Panc1 (cell line): ENCODE measurements at regions not wholly inside any gene's neighbourhood (a gene's known extent, or its start where the extent isn't known, plus 50 kb on each side); places are given as distances from the start of the nearest gene placed in this dataset.

ENCODE experiments used
- ATAC-seq: fragments of 200-7000 bp; cut with Tn5 transposase; 2 replicates; pipeline ENCODE4 v1.9.1; 2020; ENCODE audit warnings: mild to moderate bottlenecking, moderate library complexity
- BruUV-seq: library from RNA; stranded (reverse); fragments of 400-500 nt; replicated peaks from 2 replicates; lab custom pipeline; 2021; lab: Mats Ljungman, UMichigan
- CTCF ChIA-PET: fragments of 300-600 bp; sonication (Branson Sonifier 250); formaldehyde crosslinking; loops from one replicate; lab custom pipeline; 2022; ENCODE audit warnings: antibody characterized with exemption; lab: Charles Lee
- POLR2A ChIA-PET: fragments of 300-600 bp; sonication (Branson Sonifier 250); formaldehyde crosslinking; loops from one replicate; lab custom pipeline; 2022; ENCODE audit warnings: antibody characterized with exemption; lab: Charles Lee
- DNase-seq: peaks from one replicate; pipeline ENCODE4 v3.0.0-alpha.2; 2010; ENCODE audit warnings: low read depth, low spot score
- H3K27ac ChIP-seq: 2 replicates; pipeline ENCODE4 v1.5.1; 2011; ENCODE audit warnings: mild to moderate bottlenecking, low read length, inconsistent platforms
- H3K27me3 ChIP-seq: fragments of 200-500 bp; sonication (Bioruptor generic); 2 replicates; pipeline ENCODE4 v1.6.0; 2014; ENCODE audit warnings: low read length, inconsistent platforms; ENCODE audit not compliant: control insufficient read depth, insufficient read depth
- H3K36me3 ChIP-seq: fragments of 200-500 bp; sonication (Bioruptor generic); 2 replicates; pipeline ENCODE4 v1.5.1; 2014; ENCODE audit warnings: inconsistent platforms, mild to moderate bottlenecking, low read length, moderate library complexity; ENCODE audit not compliant: control insufficient read depth, insufficient read depth
- H3K4me1 ChIP-seq: 2 replicates; pipeline ENCODE4 v1.5.1; 2011; ENCODE audit warnings: inconsistent platforms, mild to moderate bottlenecking, low read length, moderate library complexity; ENCODE audit not compliant: control insufficient read depth, insufficient read depth
- H3K4me3 ChIP-seq, 2 experiments: 2 replicates each; pipeline ENCODE4 v1.5.1; 2011 to 2012; ENCODE audit warnings: low read depth in 2 of 2, low read length in 2 of 2, mild to moderate bottlenecking in 2 of 2, inconsistent platforms in 1 of 2, moderate library complexity in 1 of 2
- H3K9me3 ChIP-seq: fragments of 200-500 bp; sonication (Bioruptor generic); 2 replicates; pipeline ENCODE4 v1.5.1; 2014; ENCODE audit warnings: low read depth, mild to moderate bottlenecking, inconsistent platforms, low read length, moderate library complexity; ENCODE audit not compliant: control insufficient read depth, insufficient read depth
- CTCF ChIP-seq: fragments of 450-650 bp; IDR thresholded peaks from 2 replicates; pipeline ENCODE4 v1.5.1; 2017; ENCODE audit warnings: mild to moderate bottlenecking
- POLR2AphosphoS5 ChIP-seq: IDR thresholded peaks from 2 replicates; pipeline ENCODE4 v1.6.1; 2012; ENCODE audit warnings: mild to moderate bottlenecking, low read depth, low read length, moderate library complexity
- REST ChIP-seq, 2 experiments: IDR thresholded peaks; 2 replicates each; pipeline ENCODE4 v1.6.1; 2011 to 2012; ENCODE audit warnings: low read depth in 2 of 2, control low read depth in 1 of 2, low read length in 1 of 2, mild to moderate bottlenecking in 1 of 2, moderate library complexity in 1 of 2; ENCODE audit not compliant: insufficient read depth in 1 of 2
- SIN3A ChIP-seq: IDR thresholded peaks from 2 replicates; pipeline ENCODE4 v1.6.1; 2012; ENCODE audit warnings: low read depth, mild to moderate bottlenecking, low read length, moderate library complexity, borderline replicate concordance; ENCODE audit not compliant: insufficient read depth
- TCF7L2 ChIP-seq: IDR thresholded peaks from 2 replicates; pipeline ENCODE4 v1.6.1; 2011; ENCODE audit warnings: mild to moderate bottlenecking, low read depth, low read length, inconsistent platforms
- in situ Hi-C: cut with HindIII; loops from 2 replicates; pipeline ENCODE4 v1.10.0; 2016; ENCODE audit warnings: low sequenced_read_pairs, low pct_unique_long_range_greater_than_20kb
- intact Hi-C: fragments of 100-400 bp; cut with micrococcal nuclease; formaldehyde crosslinking; loops from one replicate; pipeline ENCODE4 v1.10.0; 2022; ENCODE audit not compliant: unreplicated experiment

GRCh38 chr10:36473122-36473521 lies 652.3 kb upstream of the ANKRD30A start:
- BruUV-seq: no TSS peak
- ATAC-seq: no peak
- no peak for DNase-seq
- Histone ChIP-seq H3K27ac (no peak overlapping the region), H3K9me3 (no peaks in the 10 kb centered on the region), H3K4me1 (no peaks in the 10 kb centered on the region), H3K27me3 (no peaks in the 10 kb centered on the region), H3K4me3 (no peak overlapping the region), H3K36me3 (no peaks in the 10 kb centered on the region)
- POLR2A ChIA-PET: no interaction called here
- CTCF ChIA-PET: no interaction called here
- no peak for TF ChIP-seq CTCF
- no peak for TF ChIP-seq SIN3A
- no peak for TF ChIP-seq REST (IDR thresholded peaks at IDR 0.05; ENCODE audit: insufficient read depth in 1 of 2, low read depth in 2 of 2, low read length in 1 of 2)
- no peak for TF ChIP-seq POLR2AphosphoS5
- no peak for TF ChIP-seq TCF7L2
- in situ Hi-C loops (no loop called here), intact Hi-C loops (no loop called here)

GRCh38 chr10:36469585-36469984 lies 655.8 kb upstream of the ANKRD30A start:
- in situ Hi-C loops: no loop called here

More at GRCh38 chr10:36469585-36469984, 655.8 kb upstream of the ANKRD30A start:
- DNase-seq (no peak), ATAC-seq (no peak)
- H3K36me3 ChIP-seq: no peaks in the 10 kb centered on the region
- intact Hi-C loops: no loop called here
- POLR2A ChIA-PET: no interaction called here
- TF ChIP-seq POLR2AphosphoS5: no peak
- TF ChIP-seq TCF7L2: no peak
- no peak for TF ChIP-seq REST (IDR thresholded peaks at IDR 0.05; ENCODE audit: insufficient read depth in 1 of 2, low read depth in 2 of 2, low read length in 1 of 2)
- TF ChIP-seq SIN3A: no peak
- no peak for TF ChIP-seq CTCF
- H3K27me3 ChIP-seq: no peaks in the 10 kb centered on the region
- no peaks in the 10 kb centered on the region for H3K4me1 ChIP-seq
- no peak overlapping the region for H3K4me3 ChIP-seq
- CTCF ChIA-PET: no interaction called here
- no TSS peak for BruUV-seq
- no peaks in the 10 kb centered on the region for H3K9me3 ChIP-seq
- no peak overlapping the region for H3K27ac ChIP-seq
